CD4-positive, alpha-beta T cell (primary cell): ENCODE measurements at regions not wholly inside any gene's neighbourhood (a gene's known extent, or its start where the extent isn't known, plus 50 kb on each side); places are given as distances from the start of the nearest gene placed in this dataset.

Experiments
- ATAC-seq: fragments of 200-7000 bp; cut with Tn5 transposase; one replicate; pipeline ENCODE4 v1.10.0; 2022; ENCODE audit warnings: mild to moderate bottlenecking; ENCODE audit not compliant: poor library complexity
- CTCF ChIA-PET: fragments of 350-600 bp; sonication (Branson Sonifier 250); formaldehyde crosslinking; loops from one replicate; lab custom pipeline; 2021; ENCODE audit warnings: antibody characterized with exemption, inconsistent platforms; lab: Charles Lee
- POLR2A ChIA-PET: fragments of 350-600 bp; sonication (Branson Sonifier 250); formaldehyde crosslinking; loops from one replicate; lab custom pipeline; 2021; ENCODE audit warnings: antibody characterized with exemption, inconsistent platforms; lab: Charles Lee
- DNase-seq, 14 experiments: peaks; one replicate each; pipeline ENCODE4 v3.0.0-alpha.2; 2013 to 2020; ENCODE audit warnings: mixed read lengths in 2 of 14
- H3K27ac ChIP-seq, 2 donors: one replicate each; pipeline versions ENCODE4 v1.5.1 to v1.7.0; 2013; ENCODE audit warnings: low read length in 2 of 2, low read depth in 1 of 2, mild to moderate bottlenecking in 1 of 2
- H3K27me3 ChIP-seq, 2 experiments: 1 replicate in 1 of 2; 2 replicates in 1 of 2; pipeline versions ENCODE4 v1.6.1 to v1.7.0; 2013; ENCODE audit warnings: low read length in 2 of 2, control low read depth in 1 of 2, mild to moderate bottlenecking in 1 of 2, moderate library complexity in 1 of 2; ENCODE audit not compliant: insufficient read depth in 2 of 2, control insufficient read depth in 1 of 2
- H3K36me3 ChIP-seq: one replicate; pipeline ENCODE4 v1.6.1; 2013; ENCODE audit warnings: low read length, control low read depth; ENCODE audit not compliant: insufficient read depth
- H3K4me1 ChIP-seq: one replicate; pipeline ENCODE4 v1.6.1; 2013; ENCODE audit warnings: low read length, control low read depth; ENCODE audit not compliant: insufficient read depth
- H3K4me3 ChIP-seq: one replicate; pipeline ENCODE4 v1.5.1; 2013; ENCODE audit warnings: mild to moderate bottlenecking, low read length, moderate library complexity
- H3K9me3 ChIP-seq, 2 experiments: 1 replicate in 1 of 2; 2 replicates in 1 of 2; pipeline versions ENCODE4 v1.6.1 to v1.7.0; 2013; ENCODE audit warnings: low read length in 2 of 2, mild to moderate bottlenecking in 2 of 2, control low read depth in 1 of 2, moderate library complexity in 1 of 2; ENCODE audit not compliant: control insufficient read depth in 1 of 2, insufficient read depth in 1 of 2
- H3K27ac Mint-ChIP-seq: one replicate; pipeline ENCODE4 v1.8.0; 2020; ENCODE audit warnings: mixed read lengths
- H3K27me3 Mint-ChIP-seq: one replicate; pipeline ENCODE4 v1.8.0; 2021; ENCODE audit warnings: mixed read lengths
- H3K36me3 Mint-ChIP-seq: one replicate; pipeline ENCODE4 v1.8.0; 2021; ENCODE audit warnings: low read depth, mixed read lengths
- H3K4me1 Mint-ChIP-seq: one replicate; pipeline ENCODE4 v1.8.0; 2021; ENCODE audit warnings: low read depth, mixed read lengths
- H3K4me3 Mint-ChIP-seq: one replicate; pipeline ENCODE4 v1.8.0; 2020; ENCODE audit warnings: mild to moderate bottlenecking, mixed read lengths
- H3K9me3 Mint-ChIP-seq: one replicate; pipeline ENCODE4 v1.8.0; 2020; ENCODE audit warnings: mixed read lengths
- intact Hi-C, 2 experiments: fragments of 100-400 bp; cut with DNase I in 1 of 2; cut with micrococcal nuclease in 1 of 2; formaldehyde crosslinking; loops; one replicate each; pipeline versions ENCODE4 v1.15.1 to v1.9.0; 2023 to 2025; cut with DNase I, micrococcal nuclease
- TF ChIP-seq, protein P1 (sequence below): fragments of 200-600 bp; IDR thresholded peaks from one replicate; pipeline ENCODE4 v1.8.0; 2022; ENCODE audit warnings: antibody characterized with exemption, mild to moderate bottlenecking

DNA sequence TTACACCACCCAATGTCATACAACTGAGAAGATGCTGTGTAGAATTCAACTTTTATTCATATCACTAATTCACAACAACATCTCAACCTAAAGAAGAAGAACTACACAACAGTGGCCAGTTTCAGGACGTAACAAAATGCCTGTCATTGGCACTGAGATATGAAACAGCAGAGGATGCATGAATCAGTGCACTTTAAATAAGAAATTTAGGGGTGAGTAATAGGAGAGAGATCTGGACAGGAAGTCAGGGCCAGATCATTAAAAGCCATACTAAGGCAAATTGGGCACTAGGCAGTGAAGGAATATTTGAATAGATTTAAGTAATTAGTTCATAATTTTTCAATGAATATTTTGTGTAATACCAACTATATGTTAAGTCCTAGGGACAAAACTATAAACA, 510.5 kb downstream of the PLPP3 start:
- H3K27ac Mint-ChIP-seq: no peak overlapping the region
- ChIA-PET POLR2A (no interaction called here), CTCF (no interaction called here)

DNA sequence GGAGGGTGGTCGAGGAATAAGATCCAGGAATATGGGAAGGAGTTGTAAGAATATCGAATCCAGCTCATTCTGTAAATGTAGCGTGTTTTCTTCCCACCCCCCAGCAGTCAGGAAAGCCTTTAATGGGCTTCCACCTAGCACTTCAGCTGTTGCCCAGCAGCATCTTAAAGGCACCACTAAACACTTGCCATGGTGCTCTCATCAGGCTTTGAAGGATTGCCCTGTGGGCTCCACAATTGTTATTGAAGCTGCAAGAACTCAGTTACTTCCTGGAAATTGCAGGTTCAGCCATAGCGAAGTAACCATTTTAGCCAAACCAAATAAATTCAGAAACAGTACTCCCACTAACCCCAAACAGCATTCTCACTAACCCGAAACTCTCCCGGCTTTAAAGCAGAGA, 511.2 kb downstream of the PLPP3 start:
- Mint-ChIP-seq H3K36me3 (no peaks in the 10 kb centered on the region), H3K4me3 (no peak overlapping the region), H3K4me1 (no peaks in the 10 kb centered on the region), H3K9me3 (no peaks in the 10 kb centered on the region), H3K27ac (no peak overlapping the region), H3K27me3 (no peaks in the 10 kb centered on the region)
- ATAC-seq (no peak), DNase-seq (no peak)
- CTCF ChIA-PET: no interaction called here
- H3K27ac ChIP-seq: no peak overlapping the region
- POLR2A ChIA-PET: no interaction called here
- H3K9me3 ChIP-seq: no peaks in the 10 kb centered on the region
- H3K4me3 ChIP-seq: no peak overlapping the region
- no peaks in the 10 kb centered on the region for H3K36me3 ChIP-seq
- intact Hi-C loops: no loop called here
- no peaks in the 10 kb centered on the region for H3K27me3 ChIP-seq
- TF ChIP-seq, protein P1, sequence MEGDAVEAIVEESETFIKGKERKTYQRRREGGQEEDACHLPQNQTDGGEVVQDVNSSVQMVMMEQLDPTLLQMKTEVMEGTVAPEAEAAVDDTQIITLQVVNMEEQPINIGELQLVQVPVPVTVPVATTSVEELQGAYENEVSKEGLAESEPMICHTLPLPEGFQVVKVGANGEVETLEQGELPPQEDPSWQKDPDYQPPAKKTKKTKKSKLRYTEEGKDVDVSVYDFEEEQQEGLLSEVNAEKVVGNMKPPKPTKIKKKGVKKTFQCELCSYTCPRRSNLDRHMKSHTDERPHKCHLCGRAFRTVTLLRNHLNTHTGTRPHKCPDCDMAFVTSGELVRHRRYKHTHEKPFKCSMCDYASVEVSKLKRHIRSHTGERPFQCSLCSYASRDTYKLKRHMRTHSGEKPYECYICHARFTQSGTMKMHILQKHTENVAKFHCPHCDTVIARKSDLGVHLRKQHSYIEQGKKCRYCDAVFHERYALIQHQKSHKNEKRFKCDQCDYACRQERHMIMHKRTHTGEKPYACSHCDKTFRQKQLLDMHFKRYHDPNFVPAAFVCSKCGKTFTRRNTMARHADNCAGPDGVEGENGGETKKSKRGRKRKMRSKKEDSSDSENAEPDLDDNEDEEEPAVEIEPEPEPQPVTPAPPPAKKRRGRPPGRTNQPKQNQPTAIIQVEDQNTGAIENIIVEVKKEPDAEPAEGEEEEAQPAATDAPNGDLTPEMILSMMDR: no peak
- no peaks in the 10 kb centered on the region for H3K4me1 ChIP-seq

More for the DNA sequence above, 510.5 kb downstream of the PLPP3 start:
- DNase-seq (no peak), ATAC-seq (no peak)
- H3K9me3 ChIP-seq: no peaks in the 10 kb centered on the region
- Mint-ChIP-seq H3K9me3 (no peaks in the 10 kb centered on the region), H3K27me3 (no peaks in the 10 kb centered on the region), H3K4me3 (no peak overlapping the region), H3K4me1 (no peaks in the 10 kb centered on the region), H3K36me3 (no peaks in the 10 kb centered on the region)
- intact Hi-C loops: no loop called here
- TF ChIP-seq, protein P1: no peak
- H3K4me1 ChIP-seq: no peaks in the 10 kb centered on the region
- no peak overlapping the region for H3K27ac ChIP-seq
- no peaks in the 10 kb centered on the region for H3K27me3 ChIP-seq
- H3K4me3 ChIP-seq: no peak overlapping the region
- H3K36me3 ChIP-seq: no peaks in the 10 kb centered on the region

DNA sequence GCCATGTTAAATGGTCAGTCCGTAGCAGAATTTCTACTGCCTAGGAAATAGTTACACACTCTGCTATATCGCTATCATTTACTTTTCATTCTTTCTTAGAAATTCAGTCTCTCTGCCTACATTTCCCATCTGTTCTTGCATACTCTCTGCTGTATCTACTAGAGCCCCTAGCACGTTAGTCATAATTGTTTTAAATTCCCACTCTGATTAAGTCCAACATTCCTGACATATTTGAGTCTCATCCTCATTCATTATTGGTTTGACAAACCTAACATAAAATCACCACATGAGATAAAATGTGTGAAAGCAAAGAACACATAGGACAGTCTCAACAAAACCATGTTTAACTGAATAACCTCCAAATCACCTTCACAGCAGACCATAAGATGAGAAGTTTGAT, 513.6 kb downstream of the PLPP3 start:
- no peak overlapping the region for H3K27ac ChIP-seq
- no peak overlapping the region for H3K4me3 Mint-ChIP-seq
- H3K4me1 ChIP-seq: no peaks in the 10 kb centered on the region
- no peak for ATAC-seq
- no peak overlapping the region for H3K4me3 ChIP-seq
- no peaks in the 10 kb centered on the region for H3K9me3 ChIP-seq
- no peaks in the 10 kb centered on the region for H3K27me3 ChIP-seq
- no peaks in the 10 kb centered on the region for H3K36me3 ChIP-seq
- no peaks in the 10 kb centered on the region for H3K9me3 Mint-ChIP-seq
- ChIA-PET CTCF (no interaction called here), POLR2A (no interaction called here)
- H3K27me3 Mint-ChIP-seq: no peaks in the 10 kb centered on the region
- no peaks in the 10 kb centered on the region for H3K4me1 Mint-ChIP-seq
- intact Hi-C loops: no loop called here
- DNase-seq: no peak
- H3K27ac Mint-ChIP-seq: no peak overlapping the region
- TF ChIP-seq, protein P1: no peak
- H3K36me3 Mint-ChIP-seq: no peaks in the 10 kb centered on the region
